NOMO-1 treated with DMSO at 0.1 percent for 48 hours (cell line): ENCODE measurements at regions not wholly inside any gene's neighbourhood (a gene's known extent, or its start where the extent isn't known, plus 50 kb on each side); places are given as distances from the start of the nearest gene placed in this dataset.
"Not testable (repeated sequence)": the region's sequence is repeated elsewhere in the genome, so short reads cannot be mapped to it uniquely, and the experiment has no call there.

Experiments used
- DNase-seq: peaks from one replicate; lab custom pipeline; 2025; ENCODE audit not compliant: unreplicated experiment; lab: John Stamatoyannopoulos, UW

GRCh38 chr22:26804315-26804714, 146.9 kb downstream of the MIAT start:
- no peak for DNase-seq

- DNase-seq, result no peak
Measured at GRCh38 chr22:26804911-26805539, 147.6 kb downstream of the MIAT start.

GRCh38 chr22:26806445-26807175, 149.2 kb downstream of the MIAT start:
- DNase-seq, result no peak

GRCh38 chr22:26811647-26811992, 154.2 kb downstream of the MIAT start:
- no peak for DNase-seq

- no peak for DNase-seq
Measured at GRCh38 chr22:26812731-26813130, 155.3 kb downstream of the MIAT start.

GRCh38 chr22:26816726-26817125, 159.3 kb downstream of the MIAT start:
- no peak for DNase-seq

GRCh38 chr22:26817926-26818325, 160.5 kb downstream of the MIAT start:
- DNase-seq, result no peak

- DNase-seq, result no peak
Measured at GRCh38 chr22:26821854-26822253, 164.5 kb downstream of the MIAT start.

GRCh38 chr22:26822313-26822712, 164.9 kb downstream of the MIAT start:
- DNase-seq, result no peak

GRCh38 chr22:26823966-26824365, 166.6 kb downstream of the MIAT start:
- no peak for DNase-seq

- no peak for DNase-seq
Measured at GRCh38 chr22:26825960-26826935, 168.9 kb downstream of the MIAT start.

GRCh38 chr22:26827611-26828010, 170.2 kb downstream of the MIAT start:
- no peak for DNase-seq

- DNase-seq, result no peak
Measured at GRCh38 chr22:26828311-26828710, 170.9 kb downstream of the MIAT start.

- DNase-seq, result no peak
Measured at GRCh38 chr22:26830837-26831236, 173.4 kb downstream of the MIAT start.

GRCh38 chr22:26835023-26835422, 177.6 kb downstream of the MIAT start:
- DNase-seq, result no peak

GRCh38 chr22:26835929-26836528, 178.6 kb downstream of the MIAT start:
- DNase-seq, result peak; percentile 17

- no peak for DNase-seq
Measured at GRCh38 chr22:26837784-26838470, 180.5 kb downstream of the MIAT start.

GRCh38 chr22:26838471-26838825, 181.1 kb downstream of the MIAT start:
- DNase-seq, result no peak

- DNase-seq, result no peak
Measured at GRCh38 chr22:26839216-26839615, 181.8 kb downstream of the MIAT start.

GRCh38 chr22:26840770-26841169, 183.4 kb downstream of the MIAT start:
- not testable (repeated sequence) for DNase-seq

GRCh38 chr22:26842103-26842502, 184.7 kb downstream of the MIAT start:
- no peak for DNase-seq
